ENCODE measurements at regions not wholly inside any gene's neighbourhood (a gene's known extent, or its start where the extent isn't known, plus 50 kb on each side); places are given as distances from the start of the nearest gene placed in this dataset.
A peak's percentile ranks its signal among the peaks of the same experiment; 100 is the strongest.

DNA sequence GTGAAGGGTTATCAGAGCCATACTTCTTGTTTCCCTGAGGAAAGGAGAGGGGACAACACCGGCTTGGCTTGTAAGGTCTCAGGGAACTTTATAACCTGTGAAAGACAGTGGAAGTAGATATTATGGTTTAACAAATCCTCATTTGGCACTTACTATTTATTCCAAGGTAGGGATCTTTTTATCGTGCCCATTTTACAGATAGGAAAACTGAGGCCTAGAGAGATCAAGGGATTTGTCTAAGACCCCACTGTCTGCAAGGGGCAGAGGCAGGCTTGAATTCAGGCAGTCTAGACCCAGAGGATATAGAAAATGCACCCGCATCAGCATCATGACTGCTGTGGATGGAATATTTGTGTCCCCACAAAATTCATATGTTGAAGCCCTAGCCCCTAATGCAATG lies 118.4 kb upstream of the CST7 start:
- no peak overlapping the region for H3K4me3 Mint-ChIP-seq

DNA sequence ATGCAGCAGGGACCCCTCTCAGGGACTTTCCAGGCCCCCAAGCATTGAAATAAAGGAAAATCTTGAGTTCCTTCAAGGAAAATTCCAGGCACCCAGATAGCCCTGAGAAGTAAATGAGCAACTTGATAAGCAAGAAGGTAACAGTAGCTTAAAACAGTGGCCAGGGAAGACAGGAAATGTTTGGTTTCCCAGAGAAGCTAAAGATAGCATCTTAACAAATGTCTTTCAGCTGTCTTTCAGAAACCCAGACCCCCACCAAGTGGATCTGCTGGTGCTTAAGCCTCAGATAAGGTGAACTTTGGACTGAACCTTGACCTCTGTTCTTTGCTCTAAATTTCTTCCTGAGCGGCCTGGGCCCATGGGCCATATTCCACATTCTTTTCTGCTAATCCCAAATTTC lies 117.8 kb upstream of the CST7 start:
- no peaks in the 10 kb centered on the region for H3K36me3 Mint-ChIP-seq (ENCODE audit: insufficient read depth)
- H3K27ac Mint-ChIP-seq: no peak overlapping the region
- no peak for ATAC-seq (replicated peaks)
- H3K4me3 Mint-ChIP-seq: no peak overlapping the region
- peaks cover 0 to 2% of the 10 kb centered on the region in 2 donors for H3K27me3 Mint-ChIP-seq
- no peaks in the 10 kb centered on the region for H3K9me3 Mint-ChIP-seq
- H3K4me1 Mint-ChIP-seq (ENCODE audit: low read depth in 2 of 2): no peaks in the 10 kb centered on the region
- no peak for DNase-seq

More for the DNA sequence above, 118.4 kb upstream of the CST7 start:
- Mint-ChIP-seq H3K36me3 (ENCODE audit: insufficient read depth) (no peaks in the 10 kb centered on the region), H3K27me3 (no peaks in the 10 kb centered on the region), H3K9me3 (no peaks in the 10 kb centered on the region), H3K27ac (no peak overlapping the region), H3K4me1 (ENCODE audit: low read depth in 2 of 2) (no peaks in the 10 kb centered on the region)
- DNase-seq: no peak
- ATAC-seq (replicated peaks): no peak

DNA sequence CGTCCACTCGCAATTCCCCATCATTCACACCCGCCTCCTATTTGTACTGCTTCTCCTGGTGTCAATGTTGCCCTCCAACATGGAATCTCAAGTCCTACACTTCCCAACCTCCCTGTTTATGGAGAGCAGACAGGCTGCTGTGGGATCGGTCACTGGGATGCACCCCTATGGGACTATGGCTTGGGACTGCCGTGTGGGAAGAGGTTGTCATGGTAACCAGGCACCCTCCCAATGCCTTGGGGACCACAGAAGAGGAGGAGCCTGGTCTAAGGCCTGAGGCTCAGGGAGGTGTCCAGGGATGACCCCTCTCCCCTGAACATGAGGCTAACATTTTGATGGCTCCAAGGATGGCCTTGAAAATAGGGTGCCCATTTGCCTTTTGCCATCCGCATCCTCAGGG lies 116.6 kb upstream of the CST7 start:
- H3K27ac Mint-ChIP-seq: no peak overlapping the region
- H3K4me3 Mint-ChIP-seq: no peak overlapping the region
- DNase-seq (no peak), ATAC-seq (replicated peaks) (no peak)
- H3K9me3 Mint-ChIP-seq: no peaks in the 10 kb centered on the region
- H3K4me1 Mint-ChIP-seq (ENCODE audit: low read depth in 2 of 2): no peaks in the 10 kb centered on the region
- peaks cover 0 to 11% of the 10 kb centered on the region in 2 donors for H3K27me3 Mint-ChIP-seq
- no peaks in the 10 kb centered on the region for H3K36me3 Mint-ChIP-seq (ENCODE audit: insufficient read depth)

DNA sequence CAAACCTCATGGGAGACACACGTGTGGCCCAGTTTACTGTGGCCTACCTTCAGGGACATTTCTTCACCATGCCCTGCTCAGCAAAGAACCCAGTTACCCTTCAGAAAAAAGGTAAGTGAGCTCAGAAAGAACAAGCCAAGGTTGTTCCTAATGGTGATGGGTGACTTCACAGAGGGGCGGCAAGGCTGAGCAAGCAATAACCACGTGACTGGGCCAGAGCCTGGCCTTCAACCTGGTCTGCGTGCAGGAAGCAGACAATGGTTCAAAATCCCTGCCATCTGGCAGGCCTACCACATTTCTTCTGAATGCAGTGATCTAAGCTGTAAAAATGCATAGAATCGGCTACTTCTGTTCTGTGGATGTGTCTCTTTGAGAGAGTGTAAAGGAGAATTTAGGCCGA lies 115.5 kb upstream of the CST7 start:
- peak overlapping the region in 1 of 2 donors; percentile 53 for H3K27ac Mint-ChIP-seq
- no peak for DNase-seq
- no peak overlapping the region for H3K4me3 Mint-ChIP-seq
- H3K9me3 Mint-ChIP-seq: no peaks in the 10 kb centered on the region
- no peak for ATAC-seq (replicated peaks)
- peaks cover 0 to 20% of the 10 kb centered on the region in 2 donors for H3K27me3 Mint-ChIP-seq
- no peaks in the 10 kb centered on the region for H3K36me3 Mint-ChIP-seq (ENCODE audit: insufficient read depth)
- no peaks in the 10 kb centered on the region for H3K4me1 Mint-ChIP-seq (ENCODE audit: low read depth in 2 of 2)

DNA sequence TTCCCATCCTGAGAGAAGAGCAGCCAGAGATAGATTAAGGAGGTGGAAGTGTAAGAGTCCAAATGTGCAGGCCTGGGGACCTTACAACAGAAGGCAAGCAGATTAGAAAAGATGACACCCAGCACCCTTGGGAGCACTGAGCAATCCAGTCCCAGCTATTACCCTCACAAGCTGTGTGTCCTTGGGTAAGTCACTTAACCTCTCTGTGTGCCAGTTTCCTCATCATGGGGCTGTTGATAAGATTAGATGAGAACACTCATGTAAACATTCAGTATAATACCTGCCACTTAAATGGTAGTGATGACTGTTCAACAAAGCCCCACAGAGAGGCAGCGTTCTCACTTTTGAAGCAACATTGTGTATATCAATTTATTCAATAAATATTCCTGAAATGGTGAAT lies 114.8 kb upstream of the CST7 start:
- Mint-ChIP-seq H3K4me1 (ENCODE audit: low read depth in 2 of 2) (no peaks in the 10 kb centered on the region), H3K4me3 (no peak overlapping the region), H3K9me3 (no peaks in the 10 kb centered on the region), H3K27me3 (peaks cover 0 to 20% of the 10 kb centered on the region in 2 donors), H3K36me3 (ENCODE audit: insufficient read depth) (no peaks in the 10 kb centered on the region), H3K27ac (peak overlapping the region in 1 of 2 donors; percentile 53)
- DNase-seq (no peak), ATAC-seq (replicated peaks) (no peak)

DNA sequence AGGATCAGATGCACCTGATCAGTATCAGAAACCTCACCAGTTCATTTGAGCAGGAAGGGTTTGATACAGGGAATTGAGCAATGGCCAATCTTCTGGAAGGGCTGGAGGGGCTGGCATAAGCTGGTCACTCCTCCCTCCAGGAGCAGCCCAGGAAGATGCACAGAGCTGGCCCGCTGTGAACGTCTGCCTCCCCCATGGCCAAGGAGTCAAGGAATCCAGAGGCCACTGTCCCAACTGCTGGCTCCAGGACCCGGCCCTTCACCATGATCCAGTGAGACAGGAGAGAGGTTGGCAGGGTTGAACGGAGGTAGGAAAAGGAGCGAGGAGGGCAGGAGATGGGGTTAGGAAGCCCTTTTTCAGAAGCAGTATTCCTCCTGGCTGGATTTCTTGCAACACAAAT lies 113.9 kb upstream of the CST7 start:
- H3K36me3 Mint-ChIP-seq (ENCODE audit: insufficient read depth): no peaks in the 10 kb centered on the region
- H3K9me3 Mint-ChIP-seq: no peaks in the 10 kb centered on the region
- DNase-seq (no peak), ATAC-seq (replicated peaks) (no peak)
- H3K4me3 Mint-ChIP-seq: no peak overlapping the region
- no peaks in the 10 kb centered on the region for H3K4me1 Mint-ChIP-seq (ENCODE audit: low read depth in 2 of 2)
- H3K27ac Mint-ChIP-seq: no peak overlapping the region
- H3K27me3 Mint-ChIP-seq: peaks cover 0 to 26% of the 10 kb centered on the region in 2 donors

DNA sequence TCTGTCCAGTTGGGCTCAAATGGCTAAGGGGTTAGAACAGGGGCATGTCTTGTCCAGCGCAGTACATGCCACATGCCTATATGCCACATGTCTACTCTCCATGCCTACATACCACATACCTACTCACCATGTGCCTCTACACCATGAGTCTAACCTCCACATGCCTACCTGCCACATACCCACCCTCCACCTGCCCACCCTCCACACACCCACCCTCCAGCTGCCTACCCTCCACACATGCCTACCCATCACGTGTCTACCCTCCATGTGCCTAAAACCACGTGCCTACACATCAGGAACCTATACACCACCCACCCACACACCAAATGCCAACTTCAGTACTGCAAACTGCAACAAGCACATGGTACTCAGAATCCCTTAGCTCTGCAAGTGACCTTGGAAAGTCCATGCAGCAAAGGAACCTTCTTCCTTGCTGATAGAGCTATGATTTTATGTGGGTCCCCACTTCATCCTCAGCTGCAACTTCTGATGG lies 113.0 kb upstream of the CST7 start:
- Mint-ChIP-seq H3K9me3 (no peaks in the 10 kb centered on the region), H3K27me3 (peaks cover 0 to 30% of the 10 kb centered on the region in 2 donors), H3K4me1 (ENCODE audit: low read depth in 2 of 2) (no peaks in the 10 kb centered on the region), H3K4me3 (no peak overlapping the region), H3K36me3 (ENCODE audit: insufficient read depth) (no peaks in the 10 kb centered on the region), H3K27ac (peak overlapping the region in 1 of 2 donors; percentile 67)
- DNase-seq (no peak), ATAC-seq (replicated peaks) (no peak)

DNA sequence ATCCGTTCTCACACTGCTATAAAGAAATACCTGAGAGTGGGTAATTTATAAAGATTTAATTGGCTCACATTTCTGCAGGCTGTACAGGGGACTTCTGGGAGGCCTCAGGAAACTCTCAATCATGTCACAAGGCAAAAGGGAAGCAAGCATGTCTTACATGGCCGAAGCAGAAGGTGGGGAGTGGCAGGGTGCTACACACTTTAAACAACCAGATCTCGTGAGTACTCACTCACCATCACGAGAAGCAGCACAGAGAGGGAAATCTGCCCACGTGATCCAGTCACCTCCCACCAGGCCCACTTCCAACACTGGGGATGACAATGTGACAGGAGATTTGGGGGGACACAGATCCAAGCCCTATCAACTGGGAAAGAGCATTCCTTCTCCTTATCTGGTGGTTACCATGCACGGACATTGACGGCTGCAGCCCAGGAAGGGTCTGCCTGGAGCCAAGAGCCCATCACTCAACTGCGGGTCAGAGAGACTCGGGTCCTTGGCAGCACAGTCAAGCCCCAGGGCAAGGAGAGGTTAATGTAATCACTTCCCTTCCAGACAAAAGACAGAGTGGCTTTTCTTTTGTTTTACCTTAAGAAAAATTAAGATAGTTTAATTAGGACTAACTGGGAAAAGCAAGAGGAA lies 112.3 kb upstream of the CST7 start:
- Mint-ChIP-seq H3K4me3 (no peak overlapping the region), H3K27ac (no peak overlapping the region), H3K4me1 (ENCODE audit: low read depth in 2 of 2) (no peaks in the 10 kb centered on the region), H3K9me3 (no peaks in the 10 kb centered on the region), H3K27me3 (peaks cover 0 to 30% of the 10 kb centered on the region in 2 donors), H3K36me3 (ENCODE audit: insufficient read depth) (no peaks in the 10 kb centered on the region)
- no peak for DNase-seq
- ATAC-seq (replicated peaks): no peak

DNA sequence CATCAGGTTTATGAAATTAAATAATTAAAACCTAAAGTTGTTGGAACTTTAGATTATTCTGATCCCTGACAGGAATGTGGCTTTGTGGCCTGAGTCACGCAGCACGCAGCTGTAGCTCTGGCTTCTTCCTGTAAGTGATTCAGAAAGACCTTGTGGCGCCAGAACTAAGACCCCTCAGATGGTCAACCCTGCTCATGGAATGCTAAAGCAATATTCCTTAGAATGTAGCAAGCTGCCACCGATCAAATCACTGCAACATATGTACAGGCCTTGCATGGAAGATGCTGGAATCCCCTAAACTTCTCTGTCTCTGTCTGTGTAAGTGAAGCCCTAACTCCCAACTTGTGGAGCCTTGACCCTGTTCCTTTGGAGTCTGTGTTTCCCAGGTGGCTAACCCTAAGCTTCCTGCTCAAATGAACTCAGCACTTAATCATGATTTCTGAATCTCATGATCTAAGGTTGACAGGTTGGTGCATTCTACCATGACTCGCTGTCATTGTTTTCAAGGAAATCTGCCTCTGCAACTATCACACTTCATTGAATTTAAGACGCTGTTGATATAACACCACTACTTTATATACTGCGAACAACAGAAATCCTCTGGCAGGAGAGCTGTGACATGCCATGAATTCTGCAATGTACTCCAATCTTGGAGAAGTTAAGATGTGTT lies 111.2 kb upstream of the CST7 start:
- no peaks in the 10 kb centered on the region for H3K36me3 Mint-ChIP-seq (ENCODE audit: insufficient read depth)
- H3K4me1 Mint-ChIP-seq (ENCODE audit: low read depth in 2 of 2): no peaks in the 10 kb centered on the region
- DNase-seq (no peak), ATAC-seq (replicated peaks) (no peak)
- no peak overlapping the region for H3K4me3 Mint-ChIP-seq
- no peaks in the 10 kb centered on the region for H3K9me3 Mint-ChIP-seq
- H3K27me3 Mint-ChIP-seq: peaks cover 6 to 42% of the 10 kb centered on the region in 2 donors
- H3K27ac Mint-ChIP-seq: no peak overlapping the region

DNA sequence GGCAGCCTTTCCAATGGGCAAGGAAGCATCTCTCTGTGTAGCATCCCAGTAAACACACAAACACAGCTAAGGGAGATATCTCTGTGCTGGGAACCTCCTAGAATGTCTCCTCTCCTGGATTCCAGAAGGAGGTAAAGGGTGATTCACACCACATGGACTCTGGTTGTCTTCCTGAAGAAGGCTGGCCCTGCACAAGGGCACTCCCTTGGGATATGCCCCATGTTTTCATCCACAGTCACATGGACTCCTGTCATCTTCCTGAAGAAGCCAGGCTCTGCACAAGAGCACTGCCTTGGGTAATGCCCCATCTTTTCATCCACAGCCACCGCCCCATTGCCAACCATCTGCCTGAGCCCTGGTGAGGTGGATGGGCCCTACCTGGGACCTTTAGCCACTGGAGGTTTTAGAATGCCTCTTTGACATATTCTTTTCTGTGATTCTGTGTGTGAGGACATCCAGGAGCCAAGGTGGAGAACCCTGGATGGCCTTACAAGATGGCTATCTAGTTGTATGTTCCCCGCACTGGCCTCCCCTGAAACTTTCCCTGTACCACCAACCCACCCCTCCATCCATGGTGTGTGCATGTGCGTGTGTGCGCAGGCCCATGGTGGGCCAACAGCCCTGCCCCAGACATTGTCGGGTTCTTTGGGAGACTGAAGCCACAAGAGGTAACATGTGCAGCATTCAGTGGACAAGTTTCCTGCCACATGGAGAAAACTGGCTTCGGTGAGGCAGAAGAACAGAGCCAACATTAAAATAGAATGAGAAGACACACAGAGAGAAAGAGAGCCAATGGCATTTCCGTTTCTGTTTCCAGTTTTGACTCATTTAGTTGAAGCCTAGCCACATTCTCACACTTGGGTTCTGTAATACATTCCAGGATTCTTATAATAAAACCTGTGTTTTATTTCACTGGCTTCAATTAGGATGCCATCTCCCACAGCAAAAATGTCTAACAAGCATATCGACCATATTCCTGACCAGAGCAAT lies 110.2 kb upstream of the CST7 start:
- Mint-ChIP-seq H3K4me3 (no peak overlapping the region), H3K27ac (no peak overlapping the region)
- no peak for DNase-seq

DNA sequence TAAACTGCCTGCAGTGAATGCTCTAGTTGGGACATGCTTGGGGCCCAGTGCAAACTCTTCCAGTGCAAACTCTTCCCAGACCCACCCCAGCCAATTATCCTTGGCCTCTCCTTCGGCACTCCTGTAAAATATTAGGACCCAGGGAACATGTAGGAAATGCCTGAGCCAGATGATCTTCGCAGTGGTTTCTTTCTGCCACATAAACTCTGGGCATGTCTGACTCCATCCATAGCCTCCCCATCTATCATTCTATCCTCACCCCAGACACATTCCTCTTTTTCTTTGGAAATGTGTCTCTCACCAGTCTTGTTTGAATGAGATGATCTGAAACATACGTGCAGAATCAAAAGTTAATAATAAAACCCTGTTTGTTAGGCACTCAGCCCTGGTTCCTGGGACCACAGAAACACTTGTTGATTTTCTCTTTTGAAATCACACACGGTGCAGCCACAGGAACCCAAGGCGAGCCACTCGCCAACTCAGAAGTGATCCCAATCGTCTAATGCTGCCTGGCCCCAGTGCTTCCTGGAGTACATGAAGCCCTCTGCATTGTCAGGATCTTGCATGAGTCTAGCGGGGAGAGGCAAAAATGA lies 108.9 kb upstream of the CST7 start:
- H3K27ac Mint-ChIP-seq: no peak overlapping the region
- no peaks in the 10 kb centered on the region for H3K36me3 Mint-ChIP-seq (ENCODE audit: insufficient read depth)
- peaks cover 11 to 53% of the 10 kb centered on the region in 2 donors for H3K27me3 Mint-ChIP-seq
- no peaks in the 10 kb centered on the region for H3K4me1 Mint-ChIP-seq (ENCODE audit: low read depth in 2 of 2)
- no peak for ATAC-seq (replicated peaks)
- DNase-seq: no peak
- H3K4me3 Mint-ChIP-seq: no peak overlapping the region
- H3K9me3 Mint-ChIP-seq: no peaks in the 10 kb centered on the region

More for the DNA sequence above, 110.2 kb upstream of the CST7 start:
- Mint-ChIP-seq H3K9me3 (no peaks in the 10 kb centered on the region), H3K36me3 (ENCODE audit: insufficient read depth) (no peaks in the 10 kb centered on the region), H3K4me1 (ENCODE audit: low read depth in 2 of 2) (no peaks in the 10 kb centered on the region), H3K27me3 (peaks cover 11 to 45% of the 10 kb centered on the region in 2 donors)
- no peak for ATAC-seq (replicated peaks)

DNA sequence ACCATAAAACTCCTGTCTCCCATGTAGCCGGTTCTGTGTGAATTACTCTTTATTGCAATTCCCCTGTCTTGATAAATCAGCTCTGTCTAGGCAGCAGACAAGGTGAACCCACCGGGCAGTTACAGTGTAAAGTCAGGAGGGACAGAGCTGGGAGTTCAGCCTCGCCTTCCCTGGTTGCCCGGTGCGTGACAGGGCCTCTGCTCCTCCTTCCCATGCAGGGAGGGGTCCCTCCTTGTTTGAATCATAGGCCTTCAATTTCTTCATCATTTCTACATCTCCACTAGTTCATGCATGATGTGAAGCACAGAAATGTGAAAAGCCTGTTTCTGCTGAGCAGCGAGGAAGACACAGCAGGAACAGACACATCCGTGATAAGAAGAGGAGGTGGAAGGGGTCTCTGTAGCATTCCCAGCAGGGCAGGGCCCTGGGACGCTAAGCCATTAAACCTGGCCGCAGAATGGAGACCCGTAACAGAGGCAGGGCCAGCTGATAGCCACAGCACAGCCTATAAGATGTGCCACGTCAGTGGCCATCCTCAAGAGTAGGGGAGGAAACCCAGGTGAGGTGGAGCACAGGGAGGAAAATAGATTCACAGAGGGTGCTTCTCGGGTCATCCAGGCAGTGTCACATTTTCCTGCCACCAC lies 106.7 kb upstream of the CST7 start:
- Mint-ChIP-seq H3K4me1 (ENCODE audit: low read depth in 2 of 2) (no peaks in the 10 kb centered on the region), H3K9me3 (peaks cover 0 to 5% of the 10 kb centered on the region in 2 donors), H3K4me3 (no peak overlapping the region), H3K27me3 (peaks cover 30 to 65% of the 10 kb centered on the region in 2 donors), H3K36me3 (ENCODE audit: insufficient read depth) (no peaks in the 10 kb centered on the region), H3K27ac (no peak overlapping the region)
- DNase-seq: no peak
- no peak for ATAC-seq (replicated peaks)
